ENCODE measurements at regions not wholly inside any gene's neighbourhood (a gene's known extent, or its start where the extent isn't known, plus 50 kb on each side); places are given as distances from the start of the nearest gene placed in this dataset.

- H3K4me3 ChIP-seq (ENCODE audit: low read length) = no peak overlapping the region
- H3K36me3 ChIP-seq (ENCODE audit: insufficient read depth, low read length) = no peaks in the 10 kb centered on the region
- no peaks in the 10 kb centered on the region for H3K9me2 ChIP-seq (ENCODE audit: insufficient read depth, low read length)
- no peaks in the 10 kb centered on the region for H4K20me1 ChIP-seq (ENCODE audit: insufficient read depth)
- no peaks in the 10 kb centered on the region for H3K27me3 ChIP-seq (ENCODE audit: insufficient read depth, low read depth, low read length)
- H3K9ac ChIP-seq (ENCODE audit: low read length) = no peak overlapping the region
- no peak overlapping the region for H3K27ac ChIP-seq (ENCODE audit: low read length)
- no peaks in the 10 kb centered on the region for H3F3A ChIP-seq (ENCODE audit: insufficient read depth, low read length, poor library complexity, severe bottlenecking)
- no peak overlapping the region for H3K4me2 ChIP-seq (ENCODE audit: low read length)
- no peaks in the 10 kb centered on the region for H3K79me2 ChIP-seq (replicated peaks; ENCODE audit: insufficient read depth, low read length)
- no peak overlapping the region for H2AFZ ChIP-seq (ENCODE audit: low read depth, low read length)
- TF ChIP-seq CTCF (IDR thresholded peaks at IDR 0.05; ENCODE audit: poor library complexity, severe bottlenecking) = no peak
- TF ChIP-seq RAD21 (conservative IDR thresholded peaks at IDR 0.05) = no peak
- no peaks in the 10 kb centered on the region for H3K9me3 ChIP-seq (ENCODE audit: low read length)
Observed at GRCh38 chr6:141203902-141204575, 928.7 kb upstream of the GJE1 start.

- Histone ChIP-seq H2AFZ (ENCODE audit: low read depth, low read length) (no peak overlapping the region), H3K27ac (ENCODE audit: low read length) (no peak overlapping the region), H3K9me2 (ENCODE audit: insufficient read depth, low read length) (no peaks in the 10 kb centered on the region), H3K9me3 (ENCODE audit: low read length) (no peaks in the 10 kb centered on the region), H3K79me2 (replicated peaks; ENCODE audit: insufficient read depth, low read length) (no peaks in the 10 kb centered on the region), H3K36me3 (ENCODE audit: insufficient read depth, low read length) (no peaks in the 10 kb centered on the region), H3K27me3 (ENCODE audit: insufficient read depth, low read depth, low read length) (no peaks in the 10 kb centered on the region), H3K4me2 (ENCODE audit: low read length) (no peak overlapping the region), H3K9ac (ENCODE audit: low read length) (no peak overlapping the region), H3K4me3 (ENCODE audit: low read length) (no peak overlapping the region), H3F3A (ENCODE audit: insufficient read depth, low read length, poor library complexity, severe bottlenecking) (no peaks in the 10 kb centered on the region), H4K20me1 (ENCODE audit: insufficient read depth) (no peaks in the 10 kb centered on the region)
- TF ChIP-seq SMC3 (conservative IDR thresholded peaks at IDR 0.05; ENCODE audit: poor library complexity) (no peak), EZH2 (IDR thresholded peaks at IDR 0.05; ENCODE audit: borderline replicate concordance, insufficient read depth, low read length, poor library complexity, severe bottlenecking) (no peak), CTCF (IDR thresholded peaks at IDR 0.05; ENCODE audit: poor library complexity, severe bottlenecking) (no peak), EP300 (conservative IDR thresholded peaks at IDR 0.05; ENCODE audit: poor library complexity, severe bottlenecking) (no peak), TAF1 (IDR thresholded peaks at IDR 0.05; ENCODE audit: low read depth) (no peak), POLR2AphosphoS5 (IDR thresholded peaks at IDR 0.05) (no peak), REST (IDR thresholded peaks at IDR 0.05; ENCODE audit: borderline replicate concordance) (no peak), RAD21 (conservative IDR thresholded peaks at IDR 0.05) (no peak)
Observed at GRCh38 chr6:141202626-141203025, 930.1 kb upstream of the GJE1 start.

Measured in neural cell (in vitro differentiated cells).